ENCODE measurements at regions not wholly inside any gene's neighbourhood (a gene's known extent, or its start where the extent isn't known, plus 50 kb on each side); places are given as distances from the start of the nearest gene placed in this dataset.

- no peaks in the 10 kb centered on the region for H3K27me3 Mint-ChIP-seq (ENCODE audit: insufficient read depth)
- no peak overlapping the region for H3K27ac Mint-ChIP-seq
- H3K4me3 Mint-ChIP-seq, result no peak overlapping the region
- no peaks in the 10 kb centered on the region for H3K4me1 Mint-ChIP-seq (ENCODE audit: low read depth)
- DNase-seq, result no peak
- H3K9me3 Mint-ChIP-seq, result peaks cover 26% of the 10 kb centered on the region
- H3K36me3 Mint-ChIP-seq (ENCODE audit: low read depth), result peaks cover 4% of the 10 kb centered on the region; the same call in 1 of the 2 replicates
- no peak for TF ChIP-seq CTCF (IDR thresholded peaks at IDR 0.05)
Observed at GRCh38 chr3:144457758-144458157, 486.1 kb downstream of the DIPK2A start.

DNA sequence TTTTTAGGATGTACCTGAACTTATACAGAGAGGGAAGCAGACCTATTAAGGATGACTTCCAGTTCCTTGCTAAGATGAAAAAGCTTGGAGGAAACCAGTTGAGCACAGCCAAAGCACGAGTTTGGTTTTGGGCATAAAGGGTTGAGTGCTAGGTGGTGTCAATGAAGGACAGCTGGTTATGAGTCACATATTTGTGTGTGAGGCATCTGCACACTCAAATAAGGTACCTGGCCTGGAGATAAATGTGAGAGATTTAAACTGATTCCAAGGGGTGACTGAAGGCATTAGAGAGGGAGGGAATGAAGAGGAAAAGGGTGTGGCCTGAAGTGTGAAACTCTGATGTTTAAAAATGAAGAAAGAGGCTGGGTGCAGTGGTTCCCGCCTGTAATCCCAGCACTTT, 486.7 kb downstream of the DIPK2A start:
- no peak for DNase-seq
- no peak for TF ChIP-seq CTCF (IDR thresholded peaks at IDR 0.05)
- H3K9me3 Mint-ChIP-seq, result peaks cover 30% of the 10 kb centered on the region
- no peak overlapping the region for H3K4me3 Mint-ChIP-seq
- H3K27ac Mint-ChIP-seq, result no peak overlapping the region
- H3K36me3 Mint-ChIP-seq (ENCODE audit: low read depth), result peaks cover 4% of the 10 kb centered on the region; the same call in 1 of the 2 replicates
- no peaks in the 10 kb centered on the region for H3K4me1 Mint-ChIP-seq (ENCODE audit: low read depth)
- no peaks in the 10 kb centered on the region for H3K27me3 Mint-ChIP-seq (ENCODE audit: insufficient read depth)

GRCh38 chr3:144462337-144462736, 490.7 kb downstream of the DIPK2A start:
- Mint-ChIP-seq H3K27ac (no peak overlapping the region), H3K27me3 (ENCODE audit: insufficient read depth) (no peaks in the 10 kb centered on the region), H3K36me3 (ENCODE audit: low read depth) (peaks cover 4% of the 10 kb centered on the region; the same call in 1 of the 2 replicates), H3K4me1 (ENCODE audit: low read depth) (no peaks in the 10 kb centered on the region), H3K9me3 (peaks cover 19% of the 10 kb centered on the region), H3K4me3 (no peak overlapping the region)
- no peak for DNase-seq
- TF ChIP-seq CTCF (IDR thresholded peaks at IDR 0.05), result no peak

DNA sequence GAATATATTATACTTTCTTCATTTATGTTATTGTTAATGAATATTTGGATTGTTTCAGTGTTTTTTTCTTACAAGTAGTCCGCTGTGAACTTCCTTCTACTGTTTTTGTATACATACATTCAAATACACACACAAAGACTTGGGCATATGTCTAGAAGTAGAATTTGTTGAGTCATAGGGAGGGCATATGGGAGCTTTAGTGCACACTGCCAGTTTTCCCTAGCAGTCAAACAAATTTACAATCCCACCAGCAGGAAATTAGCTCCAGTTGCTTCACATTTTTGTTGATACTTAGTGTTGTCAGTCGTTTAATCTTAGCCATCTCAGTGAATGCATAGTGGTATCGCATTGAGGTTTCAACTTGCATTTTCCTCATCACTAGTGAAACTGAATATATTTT, 492.3 kb downstream of the DIPK2A start:
- H3K27ac Mint-ChIP-seq, result no peak overlapping the region

DNA sequence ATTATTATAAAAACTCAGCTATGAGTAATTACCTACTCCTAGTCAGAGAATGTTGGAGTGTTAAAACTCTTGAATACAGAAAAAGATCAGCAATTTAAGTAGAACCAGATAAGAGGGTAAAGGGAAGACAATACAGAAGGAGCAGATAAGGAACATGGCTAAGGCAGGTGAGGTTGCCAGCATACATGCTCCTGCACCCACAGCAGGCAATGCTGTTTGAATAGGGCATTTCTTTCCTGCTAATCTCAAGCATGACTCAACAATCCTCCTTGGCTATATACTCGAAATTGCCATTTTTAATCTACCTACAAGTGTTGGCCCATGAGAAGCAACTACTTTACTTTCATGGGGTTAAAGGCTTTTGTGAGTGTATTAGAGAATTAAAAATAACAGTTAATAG, 494.5 kb downstream of the DIPK2A start:
- Mint-ChIP-seq H3K27me3 (ENCODE audit: insufficient read depth) (no peaks in the 10 kb centered on the region), H3K4me3 (no peak overlapping the region), H3K4me1 (ENCODE audit: low read depth) (no peaks in the 10 kb centered on the region), H3K27ac (no peak overlapping the region), H3K36me3 (ENCODE audit: low read depth) (no peaks in the 10 kb centered on the region), H3K9me3 (peaks cover 19% of the 10 kb centered on the region)
- no peak for DNase-seq
- TF ChIP-seq CTCF (IDR thresholded peaks at IDR 0.05), result no peak

More for the DNA sequence above, 492.3 kb downstream of the DIPK2A start:
- no peak for DNase-seq
- peaks cover 10% of the 10 kb centered on the region for H3K9me3 Mint-ChIP-seq
- H3K4me1 Mint-ChIP-seq (ENCODE audit: low read depth), result no peaks in the 10 kb centered on the region
- H3K4me3 Mint-ChIP-seq, result no peak overlapping the region
- no peaks in the 10 kb centered on the region for H3K27me3 Mint-ChIP-seq (ENCODE audit: insufficient read depth)
- TF ChIP-seq CTCF (IDR thresholded peaks at IDR 0.05), result no peak
- H3K36me3 Mint-ChIP-seq (ENCODE audit: low read depth), result no peaks in the 10 kb centered on the region

GRCh38 chr3:144466540-144466939, 494.9 kb downstream of the DIPK2A start:
- Mint-ChIP-seq H3K4me1 (ENCODE audit: low read depth) (no peaks in the 10 kb centered on the region), H3K9me3 (peaks cover 19% of the 10 kb centered on the region), H3K4me3 (no peak overlapping the region), H3K27ac (no peak overlapping the region), H3K36me3 (ENCODE audit: low read depth) (no peaks in the 10 kb centered on the region), H3K27me3 (ENCODE audit: insufficient read depth) (no peaks in the 10 kb centered on the region)
- no peak for TF ChIP-seq CTCF (IDR thresholded peaks at IDR 0.05)
- DNase-seq, result no peak
